CD1c-positive myeloid dendritic cell (primary cell): ENCODE measurements at regions not wholly inside any gene's neighbourhood (a gene's known extent, or its start where the extent isn't known, plus 50 kb on each side); places are given as distances from the start of the nearest gene placed in this dataset.

Experiments used
- DNase-seq: peaks from one replicate; pipeline ENCODE4 v3.0.0-alpha.2; 2016; ENCODE audit errors: extremely low spot score

DNA sequence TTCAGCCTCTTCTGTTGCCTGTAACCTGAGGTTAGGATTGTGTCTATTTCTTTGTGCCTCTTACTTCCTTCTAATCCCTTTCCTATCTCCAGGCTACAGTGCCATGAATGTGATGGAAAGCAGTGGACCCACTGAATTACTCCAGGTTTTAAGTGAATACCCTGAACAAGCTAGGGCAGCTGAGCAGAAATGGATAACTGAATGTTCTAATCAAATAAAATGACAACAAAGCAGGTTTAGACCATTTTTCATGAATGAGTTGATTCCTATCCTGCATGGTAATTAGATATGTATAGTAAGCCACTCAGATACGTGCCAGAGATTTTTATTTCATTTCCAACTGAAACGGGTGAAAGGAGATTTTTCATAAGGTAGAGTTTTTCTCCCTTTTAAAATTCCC, 127.5 kb upstream of the ZP4 start:
- no peak for DNase-seq

DNA sequence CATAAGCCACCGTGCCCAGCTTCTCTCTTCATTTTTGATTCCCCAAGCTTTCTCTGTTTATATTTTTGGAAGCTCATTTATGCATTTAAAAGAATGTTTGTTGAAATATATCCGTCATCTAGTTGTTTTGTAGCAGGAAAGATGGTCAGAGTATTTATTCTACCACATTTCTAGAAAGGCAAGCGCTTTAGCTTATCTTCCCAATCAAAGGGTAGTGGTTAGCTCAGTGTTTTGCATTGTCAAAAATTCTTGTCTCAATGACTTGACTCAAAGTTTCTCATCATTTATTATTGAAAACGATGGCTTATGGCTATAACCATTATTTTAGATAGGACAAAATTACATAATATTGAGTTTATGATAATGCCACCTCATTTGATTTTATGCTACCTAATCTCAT, 116.1 kb upstream of the ZP4 start:
- no peak for DNase-seq

DNA sequence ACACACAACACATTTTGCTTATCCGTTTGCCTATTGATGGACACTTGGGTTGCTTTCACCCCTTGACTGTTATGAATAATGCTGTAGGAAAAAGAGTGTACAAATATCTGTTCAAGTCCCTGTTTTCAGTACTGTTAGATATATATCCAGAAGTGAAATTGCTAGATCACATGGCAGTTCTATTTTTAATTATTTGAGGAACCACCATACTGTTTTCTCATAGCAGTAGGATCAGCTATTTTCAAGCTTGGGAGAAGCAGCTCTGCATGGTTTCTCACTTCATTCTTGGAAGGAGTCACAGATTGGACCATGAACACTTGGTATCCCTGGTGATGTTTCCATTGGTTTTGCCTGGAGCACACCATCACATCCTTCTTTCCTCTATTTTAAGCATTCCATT, 114.4 kb upstream of the ZP4 start:
- peak; percentile 64 for DNase-seq

DNA sequence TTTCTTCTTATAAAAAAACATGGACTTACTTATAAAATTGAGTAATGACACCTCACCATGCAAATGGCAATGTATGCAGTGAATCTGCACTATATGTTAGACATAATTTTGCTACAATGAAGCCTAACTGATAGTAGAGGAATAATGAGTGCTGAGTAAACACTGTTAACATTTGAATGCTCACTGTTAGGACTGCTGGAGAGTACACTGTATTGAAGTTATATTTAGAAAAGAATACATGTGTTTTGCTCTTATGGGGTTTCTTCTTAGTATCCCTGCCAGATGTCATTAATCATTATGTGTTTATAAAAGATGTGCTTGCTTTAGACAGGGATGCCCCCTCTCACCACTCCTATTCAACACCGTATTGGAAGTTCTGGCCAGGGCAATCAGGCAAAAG, 111.1 kb upstream of the ZP4 start:
- no peak for DNase-seq

DNA sequence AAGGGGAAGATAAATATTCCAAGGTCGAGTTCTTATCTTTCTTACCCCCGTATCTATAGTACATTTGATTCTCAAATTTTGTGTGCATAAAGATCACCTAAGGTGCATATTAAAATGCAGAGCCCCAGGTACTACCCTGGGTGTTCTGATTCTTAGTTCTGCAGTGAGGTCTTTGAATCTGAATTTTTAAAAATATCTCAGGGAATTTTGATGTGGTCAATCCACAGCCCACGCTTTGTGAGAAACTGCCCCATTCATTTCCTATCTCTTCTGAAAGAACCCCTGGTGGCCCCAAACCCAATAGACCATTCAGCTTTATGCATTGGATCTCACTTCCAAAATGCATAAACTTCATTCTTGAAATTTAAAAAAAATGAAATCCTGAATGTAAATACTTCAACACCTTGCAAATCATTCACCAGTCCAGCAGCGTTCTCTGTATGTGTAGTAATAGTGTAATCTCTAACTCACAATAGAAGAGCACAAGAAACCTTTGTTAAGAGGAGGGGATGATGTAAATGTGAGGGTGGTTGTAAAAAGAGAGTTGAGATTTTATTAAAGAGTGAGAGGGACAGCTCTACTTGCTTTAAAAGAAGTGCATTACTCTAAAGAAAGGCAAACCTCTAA, 108.8 kb upstream of the ZP4 start:
- no peak for DNase-seq

DNA sequence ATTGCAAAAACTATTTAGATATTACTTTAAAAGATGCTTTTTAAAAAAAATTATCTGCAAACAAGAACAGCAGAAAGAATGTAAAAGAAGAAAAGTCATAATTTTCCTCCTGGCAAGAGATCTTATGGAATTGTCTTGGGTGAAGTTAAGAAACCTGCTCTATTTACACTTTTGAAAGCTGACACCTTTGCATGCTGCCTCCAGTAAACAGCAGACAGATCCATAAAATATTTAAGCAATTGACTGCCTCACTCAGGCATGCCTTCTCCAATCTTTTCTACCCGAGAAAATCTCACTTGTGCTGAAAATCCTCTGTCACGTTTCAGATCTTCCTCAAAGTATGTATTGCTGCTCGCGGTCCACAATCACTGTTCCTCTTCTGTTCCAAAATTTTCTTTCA, 107.9 kb upstream of the ZP4 start:
- no peak for DNase-seq

DNA sequence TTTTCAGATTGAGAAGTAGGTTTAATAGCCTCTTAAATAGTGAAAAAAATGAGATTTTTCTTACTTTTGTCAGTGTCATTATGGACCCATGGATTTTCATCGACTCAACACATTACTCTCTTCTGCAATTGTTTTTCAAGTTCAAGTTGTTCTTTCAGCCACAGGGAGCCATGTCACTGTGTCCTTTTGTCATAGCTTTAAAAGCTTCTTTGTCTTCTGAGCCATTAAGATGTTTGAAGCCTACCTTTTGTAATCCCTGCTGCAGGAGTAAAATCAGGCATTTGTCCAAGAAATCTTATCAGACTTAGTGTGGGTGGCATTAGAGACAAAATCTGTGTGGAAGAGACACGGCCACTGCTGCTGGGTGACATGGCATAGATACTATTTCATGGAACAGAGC, 92.8 kb upstream of the ZP4 start:
- DNase-seq, result no peak

DNA sequence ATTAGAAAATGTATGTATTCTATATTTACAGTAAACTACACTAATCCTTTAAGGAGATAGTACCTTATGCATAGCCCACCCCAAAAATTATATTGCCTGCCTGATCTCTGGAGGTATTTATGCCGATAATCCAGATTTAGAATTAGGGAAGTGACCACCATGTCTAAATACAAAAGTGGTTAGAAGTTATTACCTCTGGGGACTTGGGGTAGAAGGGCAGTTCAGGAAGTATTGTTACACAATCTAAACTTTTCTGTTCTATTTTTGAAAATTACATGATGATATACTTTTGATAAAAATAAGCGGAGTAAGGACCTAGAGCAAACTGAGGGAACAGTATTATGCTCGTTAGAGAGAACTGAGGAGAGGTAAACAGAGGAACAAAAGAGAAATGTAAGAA, 90.5 kb upstream of the ZP4 start:
- DNase-seq, result no peak

DNA sequence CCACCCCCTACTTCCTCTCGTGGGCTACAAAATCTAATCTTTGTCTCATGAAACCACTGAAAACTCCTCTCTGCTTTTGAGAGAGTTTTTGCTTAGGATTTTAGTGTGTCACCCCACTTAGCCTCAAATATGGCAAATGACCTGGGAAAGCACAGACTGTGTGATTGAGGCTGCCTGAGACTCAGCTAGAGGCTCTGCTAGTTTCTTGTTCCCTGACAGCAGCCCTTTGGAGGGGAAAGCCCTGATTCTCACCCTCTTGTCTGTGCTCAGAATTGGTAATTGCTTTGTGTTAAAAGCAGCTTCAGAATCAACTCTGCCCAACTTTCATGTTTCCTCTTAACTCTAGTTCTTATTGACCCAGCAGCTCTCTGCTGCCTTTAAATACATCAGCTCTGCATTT, 85.6 kb upstream of the ZP4 start:
- no peak for DNase-seq

DNA sequence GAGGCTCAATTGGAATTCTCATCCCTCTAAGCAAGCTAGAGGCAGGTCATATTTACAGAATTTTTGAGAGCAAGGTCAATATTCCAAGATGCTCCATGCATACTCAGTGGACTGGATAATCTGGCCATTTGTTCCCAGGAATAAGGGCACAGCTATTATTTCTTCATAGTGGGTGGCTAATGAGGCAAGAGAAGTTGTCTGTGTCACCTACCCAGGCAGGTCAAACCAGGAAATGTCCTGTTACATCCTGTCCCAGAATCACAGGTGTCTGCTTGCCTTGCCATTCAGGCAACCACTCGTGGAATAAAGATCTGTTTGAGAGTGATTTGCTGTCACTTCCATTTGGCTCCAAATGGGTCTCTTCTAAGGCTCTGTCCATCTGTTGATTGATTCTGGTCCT, 85.2 kb upstream of the ZP4 start:
- no peak for DNase-seq

DNA sequence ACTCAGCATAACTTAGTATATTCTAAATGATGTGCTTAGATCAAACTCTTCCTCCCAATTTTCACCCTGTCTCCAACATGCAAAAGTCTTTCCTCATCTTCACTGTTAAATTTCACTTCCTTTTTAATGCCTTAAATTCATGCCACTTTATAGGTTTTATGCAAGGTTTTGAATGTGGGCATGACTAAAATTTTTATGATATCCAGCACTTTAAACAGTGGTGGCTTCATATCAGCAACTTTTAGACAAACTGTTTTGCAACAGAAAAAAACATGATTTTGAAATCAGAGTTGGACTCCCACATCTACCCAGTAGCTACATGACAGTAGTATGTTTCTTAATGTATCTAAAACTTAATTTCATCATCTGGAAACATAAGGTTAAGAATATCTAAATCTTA, 84.7 kb upstream of the ZP4 start:
- peak; percentile 27 for DNase-seq

DNA sequence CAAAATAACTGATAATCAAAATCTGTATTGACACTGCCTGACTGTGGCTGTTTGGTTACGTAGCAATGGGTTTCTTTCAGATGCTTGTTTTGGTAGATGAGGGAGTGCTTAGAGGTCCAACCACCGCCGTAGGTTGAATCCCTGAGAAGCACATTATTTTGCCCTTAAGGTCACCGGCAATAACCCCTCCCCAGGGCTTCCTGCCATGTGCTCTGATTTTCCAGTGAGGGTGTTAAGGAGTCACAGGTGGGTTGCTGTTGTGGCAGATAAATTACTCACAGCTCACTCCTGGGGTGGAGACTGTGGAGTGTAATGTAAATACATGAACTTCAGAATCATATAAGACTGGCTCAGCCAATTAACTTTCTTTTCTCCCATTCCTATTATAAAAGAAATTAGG, 81.5 kb upstream of the ZP4 start:
- DNase-seq, result no peak

DNA sequence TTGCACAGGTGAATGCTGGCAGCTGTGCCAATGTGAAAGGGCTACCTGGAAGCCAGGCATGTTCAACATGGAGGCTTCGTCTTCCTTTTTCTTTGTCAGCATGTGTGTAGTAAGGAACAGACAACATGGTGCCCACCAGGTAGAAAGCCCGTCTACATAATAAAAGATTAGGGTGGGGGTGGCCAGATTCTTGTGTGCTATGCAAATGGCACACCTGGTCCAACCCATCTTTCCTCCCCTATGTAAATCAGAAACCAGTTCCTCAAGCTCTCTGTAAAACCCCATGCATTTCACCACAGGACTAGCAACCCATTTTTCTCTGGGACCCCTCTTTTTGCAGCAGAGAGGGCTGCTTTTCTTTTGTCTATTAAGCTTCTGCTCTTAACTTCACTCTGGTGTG, 72.3 kb upstream of the ZP4 start:
- no peak for DNase-seq

DNA sequence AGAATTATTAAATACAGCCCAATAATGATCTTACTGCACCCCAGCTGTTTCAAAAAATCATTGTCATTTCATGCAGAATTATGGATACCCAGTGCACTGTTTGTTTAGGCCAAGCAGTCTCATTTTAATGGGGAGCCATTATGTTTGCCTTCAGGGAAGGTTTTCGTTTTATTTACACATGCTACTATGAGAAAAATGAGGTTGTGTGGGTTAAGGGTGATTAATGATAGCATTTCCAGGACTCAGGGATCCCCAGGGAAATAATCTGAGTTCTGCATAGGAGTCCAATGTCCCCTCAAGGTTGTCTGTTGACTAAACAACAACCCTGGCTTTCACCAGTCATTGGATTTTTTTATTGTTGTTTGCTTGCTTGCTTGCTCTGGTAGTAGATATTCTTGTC, 71.0 kb upstream of the ZP4 start:
- DNase-seq, result no peak

DNA sequence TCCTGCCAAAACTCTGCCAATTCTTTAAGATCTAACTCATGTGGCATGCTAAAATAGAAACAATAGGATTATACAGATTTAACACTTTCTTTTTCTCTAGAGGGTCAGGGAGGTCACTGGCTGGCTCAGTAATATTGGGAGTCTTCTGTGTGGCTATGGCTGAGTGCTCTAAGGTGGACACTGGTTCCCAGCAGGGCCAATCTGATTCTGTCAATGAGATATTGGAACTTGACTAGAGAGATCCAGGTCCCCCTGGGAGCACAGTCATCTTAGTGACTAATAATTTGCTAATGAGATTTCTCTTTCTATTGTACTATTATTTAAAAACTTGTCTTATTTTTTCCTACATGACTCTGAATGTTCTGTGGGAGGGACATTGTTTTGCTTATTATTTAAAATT, 69.1 kb upstream of the ZP4 start:
- DNase-seq, result no peak

DNA sequence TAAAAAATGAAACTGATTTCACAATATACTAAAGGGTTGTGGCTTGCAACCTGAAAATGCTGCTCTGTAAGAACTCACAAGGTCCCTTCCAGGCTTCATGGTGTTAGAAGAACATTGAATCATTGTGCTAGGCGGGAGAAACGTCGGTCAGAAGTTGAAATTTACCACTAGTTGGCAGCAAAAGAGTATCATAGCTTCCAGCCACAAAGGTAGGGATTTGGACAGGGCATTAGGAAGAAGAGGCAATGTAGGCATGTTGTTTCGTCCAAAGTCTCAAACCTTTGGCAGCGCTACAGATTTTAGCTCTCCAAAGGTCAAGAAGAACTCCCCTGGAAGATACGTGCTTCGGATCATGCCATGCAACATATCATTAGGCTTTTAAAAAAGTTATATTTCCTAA, 62.5 kb upstream of the ZP4 start:
- no peak for DNase-seq
